GM12878 (cell line): ENCODE measurements at regions not wholly inside any gene's neighbourhood (a gene's known extent, or its start where the extent isn't known, plus 50 kb on each side); places are given as distances from the start of the nearest gene placed in this dataset.

ENCODE experiments used
- ATAC-seq: fragments of 200-7000 bp; cut with Tn5 transposase; 3 replicates; pipeline ENCODE4 v1.9.1; 2020; ENCODE audit warnings: mild to moderate bottlenecking, moderate library complexity
- BruUV-seq: library from RNA; stranded (reverse); fragments of 400-500 nt; replicated peaks from 2 replicates; lab custom pipeline; 2021; lab: Mats Ljungman, UMichigan
- CTCF ChIA-PET: fragments of 300-600 bp; sonication (Branson Sonifier 250); formaldehyde crosslinking; extraction: SDS; loops from one replicate; lab custom pipeline; 2021; ENCODE audit warnings: inconsistent platforms; lab: Yijun Ruan, JAX
- POLR2A ChIA-PET: fragments of 350-600 bp; formaldehyde crosslinking; extraction: SDS; loops from one replicate; lab custom pipeline; 2021; ENCODE audit warnings: inconsistent platforms; lab: Charles Lee
- RAD21 ChIA-PET: fragments of 300-600 bp; sonication (Branson Sonifier 250); formaldehyde crosslinking; loops from one replicate; lab custom pipeline; 2023; ENCODE audit warnings: antibody characterized with exemption; ENCODE audit not compliant: unreplicated experiment; lab: Charles Lee
- SMC1A ChIA-PET: fragments of 300-600 bp; sonication (Branson Sonifier 250); formaldehyde crosslinking; loops from one replicate; lab custom pipeline; 2023; ENCODE audit not compliant: unreplicated experiment, uncharacterized antibody; lab: Charles Lee
- DNase-seq: peaks from one replicate; pipeline ENCODE4 v3.0.0-alpha.2; 2011; ENCODE audit warnings: low read depth, low spot score
- FAIRE-seq: peaks from 3 replicates; lab custom pipeline; 2011; peaks lifted over from hg19 to GRCh38; lab: Jason Lieb, UNC
- H2AFZ ChIP-seq: 2 replicates; pipeline ENCODE4 v1.6.0; 2011; ENCODE audit warnings: low read depth, low read length, control low read depth; ENCODE audit not compliant: control insufficient read depth
- H3K27ac ChIP-seq: 2 replicates; pipeline ENCODE4 v1.5.1; 2011; ENCODE audit warnings: control low read depth; ENCODE audit not compliant: control insufficient read depth, insufficient read depth
- H3K27me3 ChIP-seq, 2 experiments: replicated peaks in 1 of 2; 2 replicates each; pipeline versions ENCODE4 v1.6.0 to v1.6.1; 2011; ENCODE audit warnings: low read length in 1 of 2; ENCODE audit not compliant: control insufficient read depth in 2 of 2, insufficient read depth in 2 of 2
- H3K36me3 ChIP-seq, 2 experiments: 2 replicates each; pipeline ENCODE4 v1.5.1; 2011; ENCODE audit warnings: low read length in 1 of 2; ENCODE audit not compliant: control insufficient read depth in 2 of 2, insufficient read depth in 2 of 2
- H3K4me1 ChIP-seq: 2 replicates; pipeline ENCODE4 v1.6.1; 2011; ENCODE audit warnings: mild to moderate bottlenecking, low read length, moderate library complexity, mixed read lengths; ENCODE audit not compliant: control insufficient read depth, insufficient read depth
- H3K4me2 ChIP-seq: 2 replicates; pipeline ENCODE4 v1.6.0; 2011; ENCODE audit warnings: control low read depth; ENCODE audit not compliant: control insufficient read depth, insufficient read depth
- H3K4me3 ChIP-seq: fragments of 200-600 bp; sonication (generic); 2 replicates; pipeline ENCODE4 v1.5.1; 2016
- H3K79me2 ChIP-seq: 2 replicates; pipeline ENCODE4 v1.6.0; 2011; ENCODE audit warnings: low read length; ENCODE audit not compliant: control insufficient read depth, insufficient read depth
- H3K9ac ChIP-seq: 2 replicates; pipeline ENCODE4 v1.8.0; 2011; ENCODE audit warnings: low read length, control low read depth, mixed read lengths; ENCODE audit not compliant: control insufficient read depth, insufficient read depth
- H3K9me3 ChIP-seq: replicated peaks from 3 replicates; pipeline ENCODE4 v1.5.1; 2011; ENCODE audit warnings: mild to moderate bottlenecking, low read length; ENCODE audit not compliant: control insufficient read depth, insufficient read depth
- H4K20me1 ChIP-seq: 2 replicates; pipeline ENCODE4 v1.6.0; 2011; ENCODE audit not compliant: control insufficient read depth, insufficient read depth
- BCL11A ChIP-seq: IDR thresholded peaks from 2 replicates; pipeline ENCODE4 v1.6.1; 2011; ENCODE audit warnings: low read depth, low read length
- ESRRA ChIP-seq: IDR thresholded peaks from 2 replicates; pipeline ENCODE4 v1.6.1; 2012; ENCODE audit warnings: mild to moderate bottlenecking, low read length, improper control_type of control experiment
- EZH2 ChIP-seq: IDR thresholded peaks from 2 replicates; pipeline ENCODE4 v1.6.1; 2012; ENCODE audit warnings: low read depth, mild to moderate bottlenecking, control low read depth, inconsistent platforms, low read length, borderline replicate concordance; ENCODE audit not compliant: control insufficient read depth
- FOXM1 ChIP-seq: IDR thresholded peaks from 2 replicates; pipeline ENCODE4 v1.6.1; 2012; ENCODE audit warnings: low read depth, mild to moderate bottlenecking, inconsistent platforms, low read length, moderate library complexity
- MEF2B ChIP-seq: fragments of 450-650 bp; IDR thresholded peaks from 2 replicates; pipeline ENCODE4 v1.6.1; 2018; ENCODE audit warnings: mild to moderate bottlenecking, moderate library complexity; ENCODE audit not compliant: partially characterized antibody, poor library complexity, severe bottlenecking
- MYC ChIP-seq: IDR thresholded peaks from 2 replicates; pipeline ENCODE4 v1.6.1; 2011; ENCODE audit warnings: mild to moderate bottlenecking, low read length, moderate library complexity, inconsistent platforms; ENCODE audit not compliant: insufficient read depth, insufficient replicate concordance, insufficient read length, severe bottlenecking
- PAX8 ChIP-seq: fragments of 450-650 bp; IDR thresholded peaks from 2 replicates; pipeline ENCODE4 v1.6.1; 2017; ENCODE audit warnings: mild to moderate bottlenecking, moderate library complexity
- RB1 ChIP-seq: fragments of 450-650 bp; formaldehyde crosslinking; IDR thresholded peaks from 2 replicates; pipeline ENCODE4 v1.6.1; 2017; ENCODE audit warnings: mild to moderate bottlenecking, borderline replicate concordance
- WRNIP1 ChIP-seq: IDR thresholded peaks from 2 replicates; pipeline ENCODE4 v1.6.1; 2011; ENCODE audit warnings: low read depth, low read length, improper control_type of control experiment, borderline replicate concordance
- YY1 ChIP-seq: IDR thresholded peaks from 2 replicates; pipeline ENCODE4 v1.6.1; 2011; ENCODE audit warnings: low read depth, mild to moderate bottlenecking, low read length
- ZSCAN29 ChIP-seq: fragments of 450-650 bp; IDR thresholded peaks from 2 replicates; pipeline ENCODE4 v1.6.1; 2017; ENCODE audit warnings: mild to moderate bottlenecking, moderate library complexity
- WGBS: methylation state at CpG from one replicate; pipeline ENCODE4 v1.1.6; 2016; ENCODE audit warnings: low lambda C conversion rate; ENCODE audit not compliant: insufficient replicate concordance, insufficient coverage; ENCODE audit errors: missing lambda C conversion rate; 5-methylcytosine and 5-hydroxymethylcytosine counted together
- in situ Hi-C: fragments of 300-500 bp; cut with MboI; formaldehyde crosslinking; loops from 9 replicates; pipeline ENCODE4 v1.14.3; 2018; ENCODE audit warnings: mixed read lengths
- intact Hi-C: fragments of 100-400 bp; cut with micrococcal nuclease; formaldehyde crosslinking; loops from one replicate; pipeline ENCODE4 v1.14.2; 2022; ENCODE audit not compliant: unreplicated experiment
- TF ChIP-seq, protein P1 (sequence below): IDR thresholded peaks from 2 replicates; pipeline ENCODE4 v1.6.1; 2011; ENCODE audit warnings: low read depth, mild to moderate bottlenecking, low read length, moderate library complexity, borderline replicate concordance; ENCODE audit errors: extremely low read depth
- TF ChIP-seq, protein P2 (sequence below): IDR thresholded peaks from 2 replicates; pipeline ENCODE4 v1.6.1; 2011; ENCODE audit warnings: borderline replicate concordance, low read depth, mild to moderate bottlenecking, moderate library complexity, low read length; ENCODE audit not compliant: insufficient read depth, poor library complexity, severe bottlenecking
- TF ChIP-seq, protein P3 (sequence below): IDR thresholded peaks from 2 replicates; pipeline ENCODE4 v1.6.1; 2011; ENCODE audit warnings: mild to moderate bottlenecking, low read depth, low read length, moderate library complexity; ENCODE audit not compliant: insufficient replicate concordance

DNA sequence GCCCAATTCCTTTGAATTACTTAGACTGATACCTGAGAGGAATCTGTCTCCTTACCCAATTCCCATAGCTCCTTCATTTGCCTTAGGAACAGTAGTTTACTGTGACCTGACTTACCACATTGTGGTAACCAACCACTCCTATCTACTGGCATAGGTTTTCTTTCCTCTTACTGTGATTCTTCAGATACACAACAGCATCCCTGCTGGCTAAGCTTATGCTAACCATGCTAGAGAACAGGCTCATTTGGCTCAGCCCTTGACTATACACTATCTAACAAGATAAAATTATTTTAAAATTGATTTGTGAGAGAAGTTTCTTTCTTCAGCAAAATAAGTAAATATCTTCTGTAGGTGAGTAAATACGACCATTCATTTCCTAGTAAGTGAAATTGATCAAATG lies 320.4 kb upstream of the DDHD1 start:
- 8% methylated on average over 1 of the region's 1 CpG for WGBS
- RAD21 ChIA-PET = no interaction called here
- intact Hi-C loops (no loop called here), in situ Hi-C loops (no loop called here)
- H3K27me3 ChIP-seq = 0 out of 4 replicates have a peak, but pooled peaks cover 0 to 2% of the 10 kb centered on the region in 2 experiments
- no TSS peak for BruUV-seq
- POLR2A ChIA-PET = no interaction called here
- H3K4me3 ChIP-seq = no peak overlapping the region
- no peak overlapping the region for H3K4me2 ChIP-seq
- no peak overlapping the region for H3K9ac ChIP-seq
- ATAC-seq (no peak), DNase-seq (no peak), FAIRE-seq (no peak)
- CTCF ChIA-PET = no interaction called here
- no peaks in the 10 kb centered on the region for H3K9me3 ChIP-seq
- H3K27ac ChIP-seq = no peak overlapping the region
- no peaks in the 10 kb centered on the region for H4K20me1 ChIP-seq
- no peaks in the 10 kb centered on the region for H3K36me3 ChIP-seq
- no peaks in the 10 kb centered on the region for H3K4me1 ChIP-seq
- TF ChIP-seq, protein P1, sequence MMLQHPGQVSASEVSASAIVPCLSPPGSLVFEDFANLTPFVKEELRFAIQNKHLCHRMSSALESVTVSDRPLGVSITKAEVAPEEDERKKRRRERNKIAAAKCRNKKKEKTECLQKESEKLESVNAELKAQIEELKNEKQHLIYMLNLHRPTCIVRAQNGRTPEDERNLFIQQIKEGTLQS = no peak
- TF ChIP-seq YY1 = no peak
- TF ChIP-seq ZSCAN29 = no peak
- no peak for TF ChIP-seq WRNIP1
- no peak for TF ChIP-seq PAX8
- no peaks in the 10 kb centered on the region for H3K79me2 ChIP-seq
- no peak overlapping the region for H2AFZ ChIP-seq
- SMC1A ChIA-PET = no interaction called here

DNA sequence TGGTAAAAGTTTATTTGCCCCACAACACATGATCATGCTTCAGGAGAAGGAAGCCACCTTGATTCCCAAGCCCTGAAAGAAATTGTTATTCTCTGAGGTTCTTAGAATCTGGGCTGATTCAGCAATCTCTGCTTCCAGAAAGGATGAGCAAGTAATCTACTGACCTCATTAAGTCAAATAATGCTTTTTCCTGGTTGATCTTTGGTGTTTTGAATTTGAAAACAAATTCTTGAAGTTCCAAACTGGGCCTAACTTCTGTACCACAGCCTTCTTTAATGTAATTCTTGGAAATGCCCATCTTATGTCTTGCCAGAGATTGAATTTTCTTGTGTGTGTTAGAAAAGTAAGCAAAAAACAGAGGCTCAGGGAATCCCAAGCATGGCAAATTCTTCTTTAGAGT lies 319.2 kb upstream of the DDHD1 start:
- Histone ChIP-seq H3K79me2 (no peaks in the 10 kb centered on the region), H3K27me3 (0 out of 4 replicates have a peak, but pooled peaks cover 0 to 2% of the 10 kb centered on the region in 2 experiments), H4K20me1 (no peaks in the 10 kb centered on the region), H3K4me1 (no peaks in the 10 kb centered on the region), H3K9ac (no peak overlapping the region), H2AFZ (no peak overlapping the region), H3K9me3 (no peaks in the 10 kb centered on the region), H3K4me2 (no peak overlapping the region), H3K36me3 (no peaks in the 10 kb centered on the region), H3K4me3 (no peak overlapping the region), H3K27ac (no peak overlapping the region)
- DNase-seq (no peak), FAIRE-seq (no peak), ATAC-seq (no peak)
- ChIA-PET POLR2A (no interaction called here), CTCF (no interaction called here), RAD21 (no interaction called here)
- no TSS peak for BruUV-seq
- TF ChIP-seq ESRRA (no peak), MYC (no peak), MEF2B (no peak), BCL11A (no peak), FOXM1 (no peak), EZH2 (no peak), RB1 (no peak)
- TF ChIP-seq, protein P2, sequence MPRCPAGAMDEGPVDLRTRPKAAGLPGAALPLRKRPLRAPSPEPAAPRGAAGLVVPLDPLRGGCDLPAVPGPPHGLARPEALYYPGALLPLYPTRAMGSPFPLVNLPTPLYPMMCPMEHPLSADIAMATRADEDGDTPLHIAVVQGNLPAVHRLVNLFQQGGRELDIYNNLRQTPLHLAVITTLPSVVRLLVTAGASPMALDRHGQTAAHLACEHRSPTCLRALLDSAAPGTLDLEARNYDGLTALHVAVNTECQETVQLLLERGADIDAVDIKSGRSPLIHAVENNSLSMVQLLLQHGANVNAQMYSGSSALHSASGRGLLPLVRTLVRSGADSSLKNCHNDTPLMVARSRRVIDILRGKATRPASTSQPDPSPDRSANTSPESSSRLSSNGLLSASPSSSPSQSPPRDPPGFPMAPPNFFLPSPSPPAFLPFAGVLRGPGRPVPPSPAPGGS = no peak
- TF ChIP-seq, protein P1 = no peak
- TF ChIP-seq, protein P3, sequence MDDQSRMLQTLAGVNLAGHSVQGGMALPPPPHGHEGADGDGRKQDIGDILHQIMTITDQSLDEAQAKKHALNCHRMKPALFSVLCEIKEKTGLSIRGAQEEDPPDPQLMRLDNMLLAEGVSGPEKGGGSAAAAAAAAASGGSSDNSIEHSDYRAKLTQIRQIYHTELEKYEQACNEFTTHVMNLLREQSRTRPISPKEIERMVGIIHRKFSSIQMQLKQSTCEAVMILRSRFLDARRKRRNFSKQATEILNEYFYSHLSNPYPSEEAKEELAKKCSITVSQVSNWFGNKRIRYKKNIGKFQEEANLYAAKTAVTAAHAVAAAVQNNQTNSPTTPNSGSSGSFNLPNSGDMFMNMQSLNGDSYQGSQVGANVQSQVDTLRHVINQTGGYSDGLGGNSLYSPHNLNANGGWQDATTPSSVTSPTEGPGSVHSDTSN = no peak
- TF ChIP-seq, all 136 proteins: peak for 0
- in situ Hi-C loops = no loop called here
- SMC1A ChIA-PET = no interaction called here
- intact Hi-C loops = no loop called here
